Bronchial epithelial cell (primary cell): ENCODE measurements at regions not wholly inside any gene's neighbourhood (a gene's known extent, or its start where the extent isn't known, plus 50 kb on each side); places are given as distances from the start of the nearest gene placed in this dataset.
A peak's percentile ranks its signal among the peaks of the same experiment; 100 is the strongest.
"Not testable (repeated sequence)": the region's sequence is repeated elsewhere in the genome, so short reads cannot be mapped to it uniquely, and the experiment has no call there.

ENCODE experiments used
- DNase-seq: peaks from one replicate; pipeline ENCODE4 v3.0.0-alpha.2; 2010; ENCODE audit warnings: low read depth
- FAIRE-seq: peaks from 2 replicates; lab custom pipeline; 2011; peaks lifted over from hg19 to GRCh38; lab: Jason Lieb, UNC
- H3K27me3 ChIP-seq: 2 replicates; pipeline ENCODE4 v1.5.1; 2011; ENCODE audit warnings: low read length; ENCODE audit not compliant: control insufficient read depth, insufficient read depth
- H3K36me3 ChIP-seq: 2 replicates; pipeline ENCODE4 v1.5.1; 2011; ENCODE audit warnings: low read length; ENCODE audit not compliant: control insufficient read depth, insufficient read depth
- H3K4me3 ChIP-seq: 2 replicates; pipeline ENCODE4 v1.5.1; 2011; ENCODE audit warnings: mild to moderate bottlenecking, low read depth, low read length, control low read depth
- TF ChIP-seq, protein P1 (sequence below): IDR thresholded peaks from 2 replicates; pipeline ENCODE4 v1.5.1; 2011; ENCODE audit warnings: mild to moderate bottlenecking, moderate library complexity, low read length, control low read depth, inconsistent platforms; ENCODE audit not compliant: insufficient read depth, severe bottlenecking

DNA sequence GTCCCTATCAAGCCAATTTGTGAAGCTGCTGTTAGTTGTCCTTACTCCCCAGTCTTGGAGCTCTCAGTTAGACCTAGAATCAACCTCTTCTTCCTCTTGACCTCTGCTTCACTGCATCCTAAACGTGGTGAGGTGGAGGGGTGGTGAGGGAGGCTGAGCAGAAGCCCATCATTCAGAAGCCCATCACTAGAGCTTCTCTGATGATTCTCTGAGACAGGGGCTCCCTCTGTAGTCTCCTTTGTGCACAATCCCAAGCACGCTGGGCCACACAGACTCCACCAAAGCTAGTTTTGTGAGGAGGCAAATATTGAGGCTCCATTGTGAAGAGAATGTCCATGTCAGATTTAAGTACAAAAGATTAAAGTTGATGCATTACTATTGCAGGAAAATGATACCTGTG, 163.8 kb upstream of the PRSS1 start:
- no peak overlapping the region for H3K4me3 ChIP-seq
- TF ChIP-seq, protein P1, sequence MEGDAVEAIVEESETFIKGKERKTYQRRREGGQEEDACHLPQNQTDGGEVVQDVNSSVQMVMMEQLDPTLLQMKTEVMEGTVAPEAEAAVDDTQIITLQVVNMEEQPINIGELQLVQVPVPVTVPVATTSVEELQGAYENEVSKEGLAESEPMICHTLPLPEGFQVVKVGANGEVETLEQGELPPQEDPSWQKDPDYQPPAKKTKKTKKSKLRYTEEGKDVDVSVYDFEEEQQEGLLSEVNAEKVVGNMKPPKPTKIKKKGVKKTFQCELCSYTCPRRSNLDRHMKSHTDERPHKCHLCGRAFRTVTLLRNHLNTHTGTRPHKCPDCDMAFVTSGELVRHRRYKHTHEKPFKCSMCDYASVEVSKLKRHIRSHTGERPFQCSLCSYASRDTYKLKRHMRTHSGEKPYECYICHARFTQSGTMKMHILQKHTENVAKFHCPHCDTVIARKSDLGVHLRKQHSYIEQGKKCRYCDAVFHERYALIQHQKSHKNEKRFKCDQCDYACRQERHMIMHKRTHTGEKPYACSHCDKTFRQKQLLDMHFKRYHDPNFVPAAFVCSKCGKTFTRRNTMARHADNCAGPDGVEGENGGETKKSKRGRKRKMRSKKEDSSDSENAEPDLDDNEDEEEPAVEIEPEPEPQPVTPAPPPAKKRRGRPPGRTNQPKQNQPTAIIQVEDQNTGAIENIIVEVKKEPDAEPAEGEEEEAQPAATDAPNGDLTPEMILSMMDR: no peak
- DNase-seq (no peak), FAIRE-seq (no peak)
- no peaks in the 10 kb centered on the region for H3K27me3 ChIP-seq
- no peaks in the 10 kb centered on the region for H3K36me3 ChIP-seq

DNA sequence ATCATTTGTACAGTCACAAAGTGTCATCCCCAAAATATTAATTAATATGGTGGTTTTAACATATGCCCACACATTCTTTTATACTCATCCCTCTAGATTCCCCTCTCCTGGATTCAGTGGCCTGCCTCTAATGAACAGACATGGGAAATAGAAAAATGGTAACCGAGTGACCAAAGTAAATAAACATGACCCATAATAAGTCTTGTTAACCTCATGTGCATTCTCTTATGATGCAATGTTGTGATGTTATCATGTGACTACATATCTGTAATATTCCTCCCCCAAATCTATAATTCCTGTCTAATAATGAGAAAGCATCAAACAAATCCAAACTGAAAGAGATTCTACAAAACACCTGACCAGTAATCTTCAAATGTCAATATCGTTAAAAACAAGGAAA, 164.5 kb upstream of the PRSS1 start:
- H3K27me3 ChIP-seq: no peaks in the 10 kb centered on the region
- DNase-seq (no peak), FAIRE-seq (no peak)
- no peaks in the 10 kb centered on the region for H3K36me3 ChIP-seq
- H3K4me3 ChIP-seq: no peak overlapping the region
- TF ChIP-seq, protein P1: no peak

DNA sequence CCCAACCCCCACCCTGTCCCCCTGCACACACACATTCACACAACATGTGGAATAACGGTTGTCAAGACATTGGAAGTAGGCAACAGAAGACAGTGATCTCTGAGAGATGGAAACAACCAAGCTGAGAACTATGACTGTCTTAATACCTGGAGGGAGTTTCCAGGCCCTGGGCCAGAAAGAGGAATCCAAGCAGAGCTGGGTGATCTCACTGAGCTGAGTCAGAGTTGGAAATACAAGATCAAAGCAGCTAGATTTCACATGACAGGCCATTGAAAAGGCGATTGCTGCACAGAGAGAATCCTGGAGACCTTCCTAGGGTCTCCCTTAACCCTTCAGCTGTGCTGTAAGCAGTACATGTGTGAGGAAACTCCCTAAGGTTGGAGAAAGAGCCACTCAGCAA, 165.8 kb upstream of the PRSS1 start:
- H3K36me3 ChIP-seq: no peaks in the 10 kb centered on the region
- DNase-seq (peak; percentile 95), FAIRE-seq (no peak)
- no peak overlapping the region for H3K4me3 ChIP-seq
- TF ChIP-seq, protein P1: no peak
- no peaks in the 10 kb centered on the region for H3K27me3 ChIP-seq

DNA sequence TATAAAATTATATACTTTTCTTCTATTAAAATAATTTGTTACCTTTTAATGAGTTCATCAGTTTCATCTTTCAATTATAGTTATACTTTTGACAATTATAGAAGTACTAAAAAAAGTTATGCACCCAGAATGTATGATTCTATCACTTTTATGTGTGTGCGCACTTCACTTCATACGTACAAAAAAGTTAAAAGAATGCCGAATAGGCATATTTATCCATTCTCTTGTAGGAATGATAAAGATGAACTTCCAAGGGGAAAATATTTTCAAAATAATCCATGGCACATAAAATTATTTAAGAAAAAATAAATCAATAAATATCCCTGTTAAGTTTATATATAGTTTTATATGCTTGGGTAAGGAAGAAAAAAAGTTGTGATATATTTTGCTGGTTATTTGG, 166.9 kb upstream of the PRSS1 start:
- Histone ChIP-seq H3K36me3 (no peaks in the 10 kb centered on the region), H3K4me3 (no peak overlapping the region), H3K27me3 (no peaks in the 10 kb centered on the region)
- TF ChIP-seq, protein P1: no peak
- DNase-seq (no peak), FAIRE-seq (no peak)

DNA sequence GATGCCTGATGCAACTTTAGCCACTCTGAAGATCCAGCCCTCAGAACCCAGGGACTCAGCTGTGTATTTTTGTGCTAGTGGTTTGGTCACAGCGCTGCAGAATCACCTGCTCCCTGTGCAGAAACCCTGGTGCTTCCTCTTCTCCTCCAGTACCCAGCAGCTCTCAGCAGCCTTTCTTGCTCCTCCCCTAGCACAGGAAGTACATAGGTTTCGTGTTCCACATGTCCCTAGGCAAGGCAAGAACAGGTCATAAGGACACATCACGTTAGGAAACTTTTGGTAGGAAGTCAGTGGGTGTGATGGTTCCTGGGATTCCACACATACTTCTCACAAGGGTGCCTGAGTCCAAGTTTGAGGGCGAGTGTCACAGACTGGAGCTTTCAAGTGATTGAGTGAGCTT, 167.9 kb upstream of the PRSS1 start:
- Histone ChIP-seq H3K4me3 (no peak overlapping the region), H3K27me3 (no peaks in the 10 kb centered on the region), H3K36me3 (no peaks in the 10 kb centered on the region)
- FAIRE-seq (no peak), DNase-seq (peak; percentile 78)
- TF ChIP-seq, protein P1: no peak

DNA sequence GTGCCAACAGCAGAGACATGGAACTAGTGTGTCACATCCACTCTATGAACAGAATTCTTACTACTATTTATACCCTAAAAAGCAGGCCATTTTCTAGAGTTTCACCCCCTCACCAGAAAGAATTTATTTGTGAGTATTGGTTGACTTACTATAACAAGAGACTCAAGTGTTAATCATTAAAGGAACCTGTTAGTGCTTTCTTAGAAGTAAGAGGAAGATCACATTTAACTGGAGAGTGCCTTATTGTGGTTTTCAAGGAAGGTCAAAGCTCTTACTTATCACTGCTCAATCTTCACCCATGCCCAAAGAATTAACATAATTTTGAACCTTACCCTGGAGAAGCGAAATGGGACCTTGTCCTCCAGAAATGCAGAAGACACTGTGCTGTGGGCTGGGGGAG, 169.3 kb upstream of the PRSS1 start:
- DNase-seq: no peak
- Histone ChIP-seq H3K36me3 (no peaks in the 10 kb centered on the region), H3K4me3 (no peak overlapping the region), H3K27me3 (no peaks in the 10 kb centered on the region)
- TF ChIP-seq, protein P1: no peak
- FAIRE-seq: no peak

DNA sequence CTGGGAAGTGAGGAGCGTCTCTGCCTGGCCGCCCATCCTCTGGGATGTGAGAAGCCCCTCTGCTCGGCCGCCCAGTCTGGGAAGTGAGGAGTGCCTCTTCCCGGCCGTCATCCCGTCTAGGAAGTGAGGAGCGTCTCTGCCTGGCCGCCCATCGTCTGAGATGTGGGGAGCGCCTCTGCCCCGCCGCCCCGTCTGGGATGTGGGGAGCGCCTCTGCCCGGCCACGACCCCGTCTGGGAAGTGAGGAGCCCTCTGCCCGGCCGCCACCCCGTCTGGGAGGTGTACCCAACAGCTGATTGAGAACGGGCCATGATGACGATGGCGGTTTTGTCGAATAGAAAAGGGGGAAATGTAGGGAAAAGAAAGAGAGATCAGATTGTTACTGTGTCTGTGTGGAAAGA, 173.9 kb upstream of the PRSS1 start:
- not testable (repeated sequence) for H3K4me3 ChIP-seq, DNase-seq, FAIRE-seq, H3K27me3 ChIP-seq, H3K36me3 ChIP-seq
